ENCODE measurements at regions not wholly inside any gene's neighbourhood (a gene's known extent, or its start where the extent isn't known, plus 50 kb on each side); places are given as distances from the start of the nearest gene placed in this dataset.

DNA sequence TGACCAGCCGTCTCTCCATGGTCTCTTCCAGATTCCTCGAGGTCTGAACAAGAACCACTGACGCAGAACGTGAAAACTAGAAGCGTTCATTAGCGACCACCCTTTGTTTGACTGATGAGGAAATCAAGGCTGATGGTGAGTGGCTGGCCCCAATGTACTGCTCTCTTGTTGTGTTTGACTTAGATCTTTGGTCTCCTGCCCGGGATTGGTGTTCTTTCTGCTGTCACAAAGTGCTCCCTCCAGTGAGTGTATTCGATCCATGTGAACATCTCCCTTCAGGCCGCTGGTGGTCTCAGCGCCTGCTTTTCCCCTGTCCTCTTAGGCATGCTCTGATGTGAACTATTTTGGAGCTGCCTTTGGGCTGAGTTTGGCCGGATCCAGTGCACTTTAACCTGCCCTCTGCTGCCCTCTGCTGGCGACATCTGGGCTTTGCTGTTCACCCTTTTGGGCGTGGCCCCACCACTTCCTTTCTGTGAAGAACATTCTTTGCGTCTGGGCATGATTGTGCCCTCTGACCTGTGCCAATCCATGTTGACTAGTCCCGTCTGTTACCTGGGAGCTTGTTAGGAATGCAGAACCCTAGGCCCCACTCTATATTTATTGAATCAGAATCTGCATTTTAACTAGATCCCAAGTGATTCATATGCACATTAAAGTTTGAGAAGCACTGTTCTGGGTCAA is 279.1 kb downstream of the TTC6 start (continued):
- no peak for TF ChIP-seq FIP1L1 (IDR thresholded peaks at IDR 0.05; ENCODE audit: borderline replicate concordance, insufficient read depth, low read depth, low read length)
- no peak for TF ChIP-seq GABPA (IDR thresholded peaks at IDR 0.05; ENCODE audit: low read depth, low read length)
- peak; percentile 77 for TF ChIP-seq GABPA (CRISPR knock-in tag; IDR thresholded peaks at IDR 0.05; ENCODE audit: low read depth)
- TF ChIP-seq ZFP36L1 (CRISPR knock-in tag; IDR thresholded peaks at IDR 0.05), result 0 out of 2 replicates have a peak, but pooled peaks have one; percentile 7
- no peak; the same call in 1 of the 2 replicates for TF ChIP-seq ZNF235 (CRISPR knock-in tag; IDR thresholded peaks at IDR 0.05; ENCODE audit: borderline replicate concordance)
- no peak for TF ChIP-seq AGO1 (IDR thresholded peaks at IDR 0.05; ENCODE audit: low read depth, low read length, poor library complexity, severe bottlenecking)
- TF ChIP-seq, protein P1, sequence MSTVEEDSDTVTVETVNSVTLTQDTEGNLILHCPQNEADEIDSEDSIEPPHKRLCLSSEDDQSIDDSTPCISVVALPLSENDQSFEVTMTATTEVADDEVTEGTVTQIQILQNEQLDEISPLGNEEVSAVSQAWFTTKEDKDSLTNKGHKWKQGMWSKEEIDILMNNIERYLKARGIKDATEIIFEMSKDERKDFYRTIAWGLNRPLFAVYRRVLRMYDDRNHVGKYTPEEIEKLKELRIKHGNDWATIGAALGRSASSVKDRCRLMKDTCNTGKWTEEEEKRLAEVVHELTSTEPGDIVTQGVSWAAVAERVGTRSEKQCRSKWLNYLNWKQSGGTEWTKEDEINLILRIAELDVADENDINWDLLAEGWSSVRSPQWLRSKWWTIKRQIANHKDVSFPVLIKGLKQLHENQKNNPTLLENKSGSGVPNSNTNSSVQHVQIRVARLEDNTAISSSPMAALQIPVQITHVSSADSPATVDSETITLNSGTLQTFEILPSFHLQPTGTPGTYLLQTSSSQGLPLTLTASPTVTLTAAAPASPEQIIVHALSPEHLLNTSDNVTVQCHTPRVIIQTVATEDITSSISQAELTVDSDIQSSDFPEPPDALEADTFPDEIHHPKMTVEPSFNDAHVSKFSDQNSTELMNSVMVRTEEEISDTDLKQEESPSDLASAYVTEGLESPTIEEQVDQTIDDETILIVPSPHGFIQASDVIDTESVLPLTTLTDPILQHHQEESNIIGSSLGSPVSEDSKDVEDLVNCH (CRISPR knock-in tag; IDR thresholded peaks at IDR 0.05), result no peak
- no peak for TF ChIP-seq SCMH1 (CRISPR knock-in tag; IDR thresholded peaks at IDR 0.05; ENCODE audit: borderline replicate concordance)
- TF ChIP-seq HNRNPK (IDR thresholded peaks at IDR 0.05; ENCODE audit: low read depth, low read length, poor library complexity, severe bottlenecking), result no peak
- TF ChIP-seq SYNCRIP (IDR thresholded peaks at IDR 0.05; ENCODE audit: insufficient read depth, low read depth, low read length), result no peak
- TF ChIP-seq FLYWCH1 (CRISPR knock-in tag; IDR thresholded peaks at IDR 0.05), result no peak; the same call in 1 of the 2 replicates
- peak; percentile 81 for TF ChIP-seq ETV5 (CRISPR knock-in tag; IDR thresholded peaks at IDR 0.05; ENCODE audit: borderline replicate concordance)
- TF ChIP-seq, protein P2, sequence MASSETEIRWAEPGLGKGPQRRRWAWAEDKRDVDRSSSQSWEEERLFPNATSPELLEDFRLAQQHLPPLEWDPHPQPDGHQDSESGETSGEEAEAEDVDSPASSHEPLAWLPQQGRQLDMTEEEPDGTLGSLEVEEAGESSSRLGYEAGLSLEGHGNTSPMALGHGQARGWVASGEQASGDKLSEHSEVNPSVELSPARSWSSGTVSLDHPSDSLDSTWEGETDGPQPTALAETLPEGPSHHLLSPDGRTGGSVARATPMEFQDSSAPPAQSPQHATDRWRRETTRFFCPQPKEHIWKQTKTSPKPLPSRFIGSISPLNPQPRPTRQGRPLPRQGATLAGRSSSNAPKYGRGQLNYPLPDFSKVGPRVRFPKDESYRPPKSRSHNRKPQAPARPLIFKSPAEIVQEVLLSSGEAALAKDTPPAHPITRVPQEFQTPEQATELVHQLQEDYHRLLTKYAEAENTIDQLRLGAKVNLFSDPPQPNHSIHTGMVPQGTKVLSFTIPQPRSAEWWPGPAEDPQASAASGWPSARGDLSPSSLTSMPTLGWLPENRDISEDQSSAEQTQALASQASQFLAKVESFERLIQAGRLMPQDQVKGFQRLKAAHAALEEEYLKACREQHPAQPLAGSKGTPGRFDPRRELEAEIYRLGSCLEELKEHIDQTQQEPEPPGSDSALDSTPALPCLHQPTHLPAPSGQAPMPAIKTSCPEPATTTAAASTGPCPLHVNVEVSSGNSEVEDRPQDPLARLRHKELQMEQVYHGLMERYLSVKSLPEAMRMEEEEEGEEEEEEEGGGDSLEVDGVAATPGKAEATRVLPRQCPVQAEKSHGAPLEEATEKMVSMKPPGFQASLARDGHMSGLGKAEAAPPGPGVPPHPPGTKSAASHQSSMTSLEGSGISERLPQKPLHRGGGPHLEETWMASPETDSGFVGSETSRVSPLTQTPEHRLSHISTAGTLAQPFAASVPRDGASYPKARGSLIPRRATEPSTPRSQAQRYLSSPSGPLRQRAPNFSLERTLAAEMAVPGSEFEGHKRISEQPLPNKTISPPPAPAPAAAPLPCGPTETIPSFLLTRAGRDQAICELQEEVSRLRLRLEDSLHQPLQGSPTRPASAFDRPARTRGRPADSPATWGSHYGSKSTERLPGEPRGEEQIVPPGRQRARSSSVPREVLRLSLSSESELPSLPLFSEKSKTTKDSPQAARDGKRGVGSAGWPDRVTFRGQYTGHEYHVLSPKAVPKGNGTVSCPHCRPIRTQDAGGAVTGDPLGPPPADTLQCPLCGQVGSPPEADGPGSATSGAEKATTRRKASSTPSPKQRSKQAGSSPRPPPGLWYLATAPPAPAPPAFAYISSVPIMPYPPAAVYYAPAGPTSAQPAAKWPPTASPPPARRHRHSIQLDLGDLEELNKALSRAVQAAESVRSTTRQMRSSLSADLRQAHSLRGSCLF (CRISPR knock-in tag; IDR thresholded peaks at IDR 0.05; ENCODE audit: borderline replicate concordance), result no peak
- TF ChIP-seq, protein P3, sequence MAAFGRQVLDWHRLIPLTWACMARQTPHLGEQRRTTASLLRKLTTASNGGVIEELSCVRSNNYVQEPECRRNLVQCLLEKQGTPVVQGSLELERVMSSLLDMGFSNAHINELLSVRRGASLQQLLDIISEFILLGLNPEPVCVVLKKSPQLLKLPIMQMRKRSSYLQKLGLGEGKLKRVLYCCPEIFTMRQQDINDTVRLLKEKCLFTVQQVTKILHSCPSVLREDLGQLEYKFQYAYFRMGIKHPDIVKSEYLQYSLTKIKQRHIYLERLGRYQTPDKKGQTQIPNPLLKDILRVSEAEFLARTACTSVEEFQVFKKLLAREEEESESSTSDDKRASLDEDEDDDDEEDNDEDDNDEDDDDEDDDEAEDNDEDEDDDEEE (CRISPR knock-in tag; IDR thresholded peaks at IDR 0.05), result no peak
- no peak for TF ChIP-seq MBNL3 (CRISPR knock-in tag; conservative IDR thresholded peaks at IDR 0.05)
- peak; percentile 96 for TF ChIP-seq CCDC6 (CRISPR knock-in tag; IDR thresholded peaks at IDR 0.05)
- no peak for TF ChIP-seq MED13 (CRISPR knock-in tag; IDR thresholded peaks at IDR 0.05)
- TF ChIP-seq SP1 (IDR thresholded peaks at IDR 0.05), result no peak
- TF ChIP-seq SP1 (CRISPR knock-in tag; IDR thresholded peaks at IDR 0.05), result peak; percentile 91
- TF ChIP-seq KLF13 (CRISPR knock-in tag; IDR thresholded peaks at IDR 0.05), result no peak
